Glomerular endothelial cell (primary cell): ENCODE measurements at regions not wholly inside any gene's neighbourhood (a gene's known extent, or its start where the extent isn't known, plus 50 kb on each side); places are given as distances from the start of the nearest gene placed in this dataset.
"Not testable (repeated sequence)": the region's sequence is repeated elsewhere in the genome, so short reads cannot be mapped to it uniquely, and the experiment has no call there.

Experiments used
- DNase-seq: peaks from one replicate; pipeline ENCODE4 v3.0.0-alpha.2; 2011; ENCODE audit warnings: low read depth, low spot score; ENCODE audit errors: extremely low read depth

GRCh38 chr16:54879681-54880080, 51.0 kb upstream of the IRX5 start:
- no peak for DNase-seq

GRCh38 chr16:54878301-54878700, 52.4 kb upstream of the IRX5 start:
- no peak for DNase-seq

- no peak for DNase-seq
Measured at GRCh38 chr16:54875443-54875842, 55.2 kb upstream of the IRX5 start.

DNA sequence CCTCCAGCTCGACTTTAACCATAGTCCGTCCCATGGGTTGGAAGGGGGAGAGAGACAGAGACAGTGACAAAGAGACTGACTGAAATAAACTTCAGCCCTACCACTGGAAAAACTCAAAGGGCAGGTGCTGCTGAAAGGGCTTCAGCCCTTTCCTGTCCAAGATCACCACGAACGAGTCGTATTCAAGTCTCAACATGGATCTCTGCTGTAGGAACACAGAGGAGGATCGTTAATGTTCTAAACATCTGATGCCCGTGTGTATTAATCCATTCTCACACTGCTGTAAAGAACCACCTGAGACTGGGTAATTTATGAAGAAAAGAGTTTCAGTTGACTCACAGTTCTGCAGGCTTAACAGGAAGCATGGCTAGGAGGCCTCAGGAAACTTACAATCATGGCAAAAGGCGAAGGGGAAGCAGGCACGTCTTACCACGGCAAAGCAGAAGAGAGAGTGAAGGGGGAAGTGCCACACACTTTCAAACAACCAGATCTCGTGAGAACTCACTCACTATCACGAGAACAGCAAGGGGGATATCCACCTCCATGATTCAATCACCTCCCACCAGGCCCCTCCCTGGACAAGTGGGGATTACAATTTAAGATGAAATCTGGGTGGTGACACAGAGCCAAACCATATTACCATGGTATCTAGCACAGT, 56.8 kb upstream of the IRX5 start:
- DNase-seq = not testable (repeated sequence)

GRCh38 chr16:54873071-54873470, 57.6 kb upstream of the IRX5 start:
- DNase-seq = no peak

- DNase-seq = no peak
Measured at GRCh38 chr16:54870151-54870550, 60.5 kb upstream of the IRX5 start.

DNA sequence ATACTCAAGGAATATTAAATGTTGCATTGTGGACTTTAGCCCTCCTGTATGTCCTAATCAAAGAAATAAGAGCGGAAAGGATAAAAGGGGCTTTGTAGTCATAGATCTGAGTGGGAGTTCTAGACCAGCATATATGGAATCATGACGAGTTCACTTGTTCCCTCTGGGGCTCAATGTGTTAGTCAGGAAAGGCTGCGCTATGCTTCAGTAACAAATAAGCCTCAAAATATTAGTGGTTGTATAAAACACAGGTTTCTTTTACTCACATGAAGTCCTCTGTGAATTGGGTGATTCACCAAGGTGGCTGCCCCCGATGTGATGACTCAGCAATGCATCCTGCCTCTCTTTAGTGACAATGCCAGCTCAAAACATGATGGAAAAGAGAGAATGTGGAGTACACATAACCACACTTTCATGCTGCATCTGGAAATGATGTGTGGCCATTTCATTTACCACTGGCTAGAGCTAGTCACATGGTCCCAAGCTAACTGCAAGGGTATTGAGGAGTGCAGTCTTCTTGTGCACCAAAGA, 63.3 kb upstream of the IRX5 start:
- no peak for DNase-seq

GRCh38 chr16:54862529-54862928, 68.1 kb upstream of the IRX5 start:
- no peak for DNase-seq

- DNase-seq = no peak
Measured at GRCh38 chr16:54856871-54857270, 73.8 kb upstream of the IRX5 start.

DNA sequence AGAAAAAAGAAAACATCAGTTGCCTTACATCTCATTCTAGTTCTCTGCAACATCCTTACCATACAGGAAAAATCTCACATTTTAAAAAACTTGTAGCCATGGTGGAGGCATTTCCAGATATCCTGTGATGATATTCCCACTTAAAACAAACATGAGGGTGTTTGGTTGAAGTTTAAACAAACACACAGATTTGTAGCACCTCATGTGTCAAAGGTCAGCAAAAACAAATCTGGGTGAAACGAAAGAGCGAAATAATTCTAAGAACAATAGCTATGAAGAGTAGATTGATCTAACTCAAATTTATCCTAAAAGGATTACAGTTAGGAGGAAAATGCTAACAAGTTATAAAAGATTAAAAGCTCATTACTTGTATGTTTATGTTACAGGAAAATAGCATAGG, 83.1 kb upstream of the IRX5 start:
- no peak for DNase-seq

GRCh38 chr16:54847207-54847606, 83.5 kb upstream of the IRX5 start:
- no peak for DNase-seq

GRCh38 chr16:54846766-54847165, 83.9 kb upstream of the IRX5 start:
- no peak for DNase-seq

GRCh38 chr16:54843424-54843750, 87.3 kb upstream of the IRX5 start:
- DNase-seq = no peak

GRCh38 chr16:54842743-54843423, 87.8 kb upstream of the IRX5 start:
- DNase-seq = no peak

DNA sequence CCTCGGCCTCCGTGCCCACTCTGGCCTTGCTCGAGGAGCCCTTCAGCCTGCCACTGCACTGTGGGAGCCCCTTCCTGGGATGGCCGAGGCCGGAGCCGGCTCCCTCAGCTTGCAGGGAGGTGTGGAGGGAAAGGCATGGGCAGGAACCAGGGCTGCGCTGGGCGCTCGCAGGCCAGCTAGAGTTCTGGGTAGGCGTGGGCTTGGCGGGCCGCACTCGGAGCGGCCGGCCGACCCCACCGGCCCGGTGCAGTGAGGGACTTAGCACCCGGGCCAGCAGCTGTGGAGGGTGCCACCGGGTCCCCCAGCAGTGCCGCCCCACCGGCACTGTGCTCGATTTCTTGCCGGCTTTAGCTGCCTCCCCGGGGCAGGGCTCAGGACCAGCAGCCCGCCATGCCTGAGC, 101.0 kb upstream of the IRX5 start:
- no peak for DNase-seq

- DNase-seq = no peak
Measured at GRCh38 chr16:54822892-54823291, 107.8 kb upstream of the IRX5 start.

GRCh38 chr16:54822492-54822891, 108.2 kb upstream of the IRX5 start:
- no peak for DNase-seq

DNA sequence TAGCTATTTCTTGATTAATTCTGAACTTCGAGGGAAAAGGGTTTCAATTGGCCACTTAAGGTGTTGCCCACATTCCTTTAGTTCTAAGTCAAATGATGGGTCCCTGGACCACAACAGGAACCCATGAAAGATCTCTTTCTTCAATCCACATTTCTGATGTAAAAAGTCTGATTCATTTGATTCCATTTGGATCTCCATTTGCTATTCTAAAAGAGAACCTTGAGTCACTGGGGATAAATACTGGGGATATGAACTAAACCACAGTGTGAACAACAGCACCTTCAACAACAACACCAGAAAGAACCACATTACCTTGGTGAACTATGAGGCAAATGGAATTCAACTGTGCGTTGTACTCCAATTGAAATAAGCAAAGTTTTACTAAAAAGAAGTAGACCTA, 108.9 kb upstream of the IRX5 start:
- DNase-seq = no peak

GRCh38 chr16:54817940-54818574, 112.6 kb upstream of the IRX5 start:
- no peak for DNase-seq

GRCh38 chr16:54817432-54817831, 113.2 kb upstream of the IRX5 start:
- no peak for DNase-seq

DNA sequence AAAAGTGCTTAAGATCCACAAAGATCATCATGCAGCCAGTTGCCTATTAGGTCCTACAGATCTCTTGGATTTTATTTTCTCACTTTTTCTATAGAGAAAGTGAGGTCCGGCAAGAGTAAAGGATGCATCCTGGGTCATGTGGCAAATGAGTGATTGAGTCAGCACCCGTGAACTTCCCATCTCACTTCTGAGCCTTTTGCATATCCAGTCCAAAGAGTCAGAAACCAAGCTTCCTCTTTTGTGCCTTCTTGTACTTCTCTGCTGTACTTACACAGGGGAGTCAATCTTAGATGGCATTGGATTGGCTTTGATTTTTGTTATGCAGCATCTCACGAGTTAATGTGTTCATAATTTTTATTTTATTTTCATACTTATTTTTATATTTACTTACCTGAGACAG, 114.2 kb upstream of the IRX5 start:
- DNase-seq = no peak

DNA sequence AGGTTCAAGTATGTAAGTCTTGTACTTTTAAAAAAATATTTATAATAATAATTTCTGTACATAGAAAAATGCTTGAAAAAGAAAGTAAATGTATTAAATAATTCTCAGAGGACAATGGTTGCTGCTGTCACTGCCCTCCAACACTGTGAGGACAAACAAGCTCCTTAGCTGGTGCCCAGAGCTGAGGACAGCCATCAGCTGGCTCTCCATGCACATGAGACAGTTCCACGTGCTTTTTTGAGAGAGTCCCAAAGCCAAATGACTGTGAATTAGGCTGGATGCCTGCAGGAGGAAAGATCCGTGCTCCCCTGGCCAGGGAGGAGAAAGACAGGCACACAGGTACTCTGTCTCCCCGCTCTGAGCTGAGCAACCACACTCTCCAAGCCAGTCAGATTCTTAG, 115.5 kb upstream of the IRX5 start:
- DNase-seq = no peak
